Esophagus muscularis mucosa (tissue), 4 donors: ENCODE measurements at regions not wholly inside any gene's neighbourhood (a gene's known extent, or its start where the extent isn't known, plus 50 kb on each side); places are given as distances from the start of the nearest gene placed in this dataset.

Source experiments
- DNase-seq: peaks from one replicate; pipeline ENCODE4 v3.0.0-alpha.2; 2017; ENCODE audit errors: extremely low spot score
- H3K27ac ChIP-seq, 4 donors: fragments of 200-600 bp; sonication (generic); replicated peaks in 1 of 4; 1 replicate in 3 of 4; 2 replicates in 1 of 4; pipeline ENCODE4 v1.5.1; 2016 to 2019; ENCODE audit warnings: mild to moderate bottlenecking in 1 of 4
- H3K27me3 ChIP-seq, 4 donors: fragments of 200-600 bp; sonication (generic); one replicate each; pipeline versions ENCODE4 v1.5.1 to v1.6.0; 2016 to 2019
- H3K36me3 ChIP-seq, 4 donors: fragments of 200-600 bp; sonication (generic); one replicate each; pipeline ENCODE4 v1.5.1; 2016 to 2019
- H3K4me1 ChIP-seq, 4 donors: fragments of 200-600 bp; sonication (generic); one replicate each; pipeline ENCODE4 v1.5.1; 2016 to 2019
- H3K4me3 ChIP-seq, 4 donors: fragments of 200-600 bp; sonication (generic); 1 replicate in 2 of 4; 2 replicates in 2 of 4; pipeline ENCODE4 v1.5.1; 2016 to 2019; ENCODE audit warnings: mild to moderate bottlenecking in 4 of 4, moderate library complexity in 1 of 4
- H3K9me3 ChIP-seq, 4 donors: fragments of 200-600 bp; sonication (generic); 1 replicate in 3 of 4; 2 replicates in 1 of 4; pipeline ENCODE4 v1.5.1; 2016 to 2019
- EP300 ChIP-seq: sonication (generic); formaldehyde crosslinking; IDR thresholded peaks from one replicate; pipeline ENCODE4 v1.6.1; 2017; ENCODE audit warnings: antibody characterized with exemption
- POLR2A ChIP-seq: fragments of 450-650 bp; IDR thresholded peaks from one replicate; pipeline ENCODE4 v1.6.1; 2017; ENCODE audit warnings: antibody characterized with exemption, moderate library complexity, mild to moderate bottlenecking, low read depth
- POLR2AphosphoS5 ChIP-seq, 2 donors: sonication (generic); formaldehyde crosslinking; IDR thresholded peaks; one replicate each; pipeline ENCODE4 v1.6.1; 2017; ENCODE audit warnings: antibody characterized with exemption in 2 of 2
- WGBS: methylation state at CpG from one replicate; pipeline ENCODE4 v1.1.5; 2018; 5-methylcytosine and 5-hydroxymethylcytosine counted together
- intact Hi-C: fragments of 100-400 bp; cut with DNase I; formaldehyde crosslinking; loops from one replicate; pipeline ENCODE4 v1.15.1; 2023
- TF ChIP-seq, protein P1 (sequence below), 3 experiments: fragments of 200-600 bp in 2 of 3; fragments of 450-650 bp in 1 of 3; sonication (generic) in 2 of 3; IDR thresholded peaks; one replicate each; pipeline ENCODE4 v1.5.1; 2017 to 2019; ENCODE audit warnings: antibody characterized with exemption in 3 of 3, mild to moderate bottlenecking in 2 of 3, moderate library complexity in 1 of 3

DNA sequence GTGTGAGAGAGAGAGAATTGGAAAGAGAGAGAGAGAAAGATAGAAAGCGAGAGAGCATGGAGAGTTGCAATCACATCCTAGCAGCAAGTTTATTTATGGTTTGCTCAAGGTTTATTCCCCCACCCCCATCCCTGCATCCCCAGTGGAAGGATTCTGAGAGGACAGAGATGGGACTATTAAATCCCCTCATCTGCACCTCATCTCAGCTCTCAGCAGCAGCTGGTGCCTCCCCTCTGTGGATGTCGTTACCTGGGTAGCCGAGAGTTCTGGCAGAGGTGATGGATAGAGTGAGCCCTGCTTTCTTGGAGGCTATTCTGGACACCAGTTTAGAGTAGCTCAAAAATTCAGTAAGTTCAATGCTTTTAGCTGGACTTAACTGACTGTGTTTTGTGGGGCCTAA lies 132.0 kb upstream of the RAI2 start:
- Histone ChIP-seq H3K27ac (no peak overlapping the region), H3K4me3 (no peak overlapping the region), H3K36me3 (no peaks in the 10 kb centered on the region), H3K9me3 (no peaks in the 10 kb centered on the region), H3K4me1 (no peaks in the 10 kb centered on the region), H3K27me3 (no peaks in the 10 kb centered on the region)
- intact Hi-C loops: no loop called here
- no peak for TF ChIP-seq POLR2AphosphoS5 (IDR thresholded peaks at IDR 0.05)
- TF ChIP-seq EP300: no peak
- no peak for TF ChIP-seq POLR2A
- TF ChIP-seq, protein P1, sequence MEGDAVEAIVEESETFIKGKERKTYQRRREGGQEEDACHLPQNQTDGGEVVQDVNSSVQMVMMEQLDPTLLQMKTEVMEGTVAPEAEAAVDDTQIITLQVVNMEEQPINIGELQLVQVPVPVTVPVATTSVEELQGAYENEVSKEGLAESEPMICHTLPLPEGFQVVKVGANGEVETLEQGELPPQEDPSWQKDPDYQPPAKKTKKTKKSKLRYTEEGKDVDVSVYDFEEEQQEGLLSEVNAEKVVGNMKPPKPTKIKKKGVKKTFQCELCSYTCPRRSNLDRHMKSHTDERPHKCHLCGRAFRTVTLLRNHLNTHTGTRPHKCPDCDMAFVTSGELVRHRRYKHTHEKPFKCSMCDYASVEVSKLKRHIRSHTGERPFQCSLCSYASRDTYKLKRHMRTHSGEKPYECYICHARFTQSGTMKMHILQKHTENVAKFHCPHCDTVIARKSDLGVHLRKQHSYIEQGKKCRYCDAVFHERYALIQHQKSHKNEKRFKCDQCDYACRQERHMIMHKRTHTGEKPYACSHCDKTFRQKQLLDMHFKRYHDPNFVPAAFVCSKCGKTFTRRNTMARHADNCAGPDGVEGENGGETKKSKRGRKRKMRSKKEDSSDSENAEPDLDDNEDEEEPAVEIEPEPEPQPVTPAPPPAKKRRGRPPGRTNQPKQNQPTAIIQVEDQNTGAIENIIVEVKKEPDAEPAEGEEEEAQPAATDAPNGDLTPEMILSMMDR (IDR thresholded peaks at IDR 0.05): no peak
- no peak for DNase-seq
- 73% methylated on average over 3 of the region's 3 CpGs for WGBS

DNA sequence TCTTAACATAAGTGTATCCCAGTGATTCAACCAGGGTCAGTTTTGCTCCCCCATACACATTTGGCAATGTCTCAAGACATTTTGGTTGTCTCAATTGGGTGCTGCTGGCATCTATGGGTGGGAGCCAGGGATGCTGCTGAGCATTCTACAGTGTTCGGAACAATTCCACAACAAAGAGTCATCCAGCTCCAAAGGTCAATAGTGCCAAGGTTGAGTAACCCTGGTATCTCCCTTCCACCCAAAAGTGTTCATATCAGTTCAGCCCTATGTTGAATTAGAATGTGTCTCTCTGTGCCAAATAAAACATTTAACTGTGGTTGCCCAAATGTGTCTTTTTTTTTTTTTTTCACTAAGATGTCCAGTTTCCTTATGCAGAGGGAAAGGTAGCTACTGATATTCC lies 129.4 kb upstream of the RAI2 start:
- TF ChIP-seq, protein P1 (IDR thresholded peaks at IDR 0.05): no peak
- TF ChIP-seq EP300 (no peak), POLR2A (no peak), POLR2AphosphoS5 (IDR thresholded peaks at IDR 0.05) (no peak)
- H3K27me3 ChIP-seq: no peaks in the 10 kb centered on the region
- H3K9me3 ChIP-seq: no peaks in the 10 kb centered on the region
- H3K27ac ChIP-seq: no peak overlapping the region
- H3K4me3 ChIP-seq: no peak overlapping the region
- no peaks in the 10 kb centered on the region for H3K36me3 ChIP-seq
- intact Hi-C loops: no loop called here
- no peaks in the 10 kb centered on the region for H3K4me1 ChIP-seq
- DNase-seq: no peak
- WGBS: 81% methylated on average over 1 of the region's 1 CpG

DNA sequence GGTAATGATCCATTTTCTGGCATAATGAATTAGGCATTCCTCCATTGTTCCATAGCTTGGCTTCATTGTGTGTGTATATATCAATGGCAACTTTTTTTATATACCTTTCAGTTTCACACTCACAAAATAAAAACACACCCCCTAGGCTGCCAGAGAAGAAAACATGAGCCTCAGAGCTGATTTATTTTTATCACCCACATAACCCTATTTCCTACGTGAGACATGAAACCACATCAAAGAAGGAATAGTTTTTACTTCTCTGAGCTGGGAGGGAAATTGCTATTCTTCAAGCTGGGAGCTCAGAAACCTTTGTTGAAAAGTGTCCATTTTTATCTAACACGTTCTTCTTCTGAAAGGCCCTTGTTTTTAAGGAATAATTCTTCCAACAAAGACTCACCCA lies 126.7 kb upstream of the RAI2 start:
- TF ChIP-seq, protein P1 (IDR thresholded peaks at IDR 0.05): no peak
- no peak for TF ChIP-seq POLR2A
- no peak for TF ChIP-seq POLR2AphosphoS5 (IDR thresholded peaks at IDR 0.05)
- no peak for TF ChIP-seq EP300

DNA sequence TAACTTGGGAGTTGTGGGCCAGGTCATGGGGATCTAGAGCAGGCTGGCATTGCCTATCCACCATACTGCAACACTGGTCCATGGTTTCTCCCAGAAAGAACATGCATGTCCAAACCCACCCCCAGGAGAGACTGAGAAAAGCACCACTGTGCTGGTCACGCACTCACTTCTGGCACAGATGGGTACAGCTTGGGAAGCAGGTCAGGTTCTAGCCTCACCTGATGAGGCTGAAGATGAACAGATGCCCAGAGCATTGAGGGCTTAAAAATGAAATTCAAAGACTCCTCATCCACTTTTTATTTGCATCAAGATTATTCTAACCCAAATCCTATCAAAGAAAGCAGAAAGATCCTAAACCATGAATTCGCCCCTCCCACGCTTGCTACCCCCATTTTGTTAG lies 125.9 kb upstream of the RAI2 start:
- intact Hi-C loops: no loop called here
- peaks cover 0 to 12% (median 0%) of the 10 kb centered on the region in 4 donors for H3K9me3 ChIP-seq
- no peak overlapping the region for H3K4me3 ChIP-seq
- no peaks in the 10 kb centered on the region for H3K36me3 ChIP-seq
- no peaks in the 10 kb centered on the region for H3K27me3 ChIP-seq
- TF ChIP-seq POLR2AphosphoS5 (IDR thresholded peaks at IDR 0.05) (no peak), EP300 (no peak), POLR2A (no peak)
- TF ChIP-seq, protein P1 (IDR thresholded peaks at IDR 0.05): no peak
- 66% methylated on average over 3 of the region's 3 CpGs for WGBS
- no peak for DNase-seq
- no peaks in the 10 kb centered on the region for H3K4me1 ChIP-seq
- H3K27ac ChIP-seq: no peak overlapping the region

More for the DNA sequence above, 126.7 kb upstream of the RAI2 start:
- Histone ChIP-seq H3K4me3 (no peak overlapping the region), H3K36me3 (no peaks in the 10 kb centered on the region), H3K9me3 (peaks cover 0 to 12% (median 0%) of the 10 kb centered on the region in 4 donors), H3K27me3 (no peaks in the 10 kb centered on the region), H3K27ac (no peak overlapping the region), H3K4me1 (no peaks in the 10 kb centered on the region)
- intact Hi-C loops: no loop called here
- no peak for DNase-seq
- WGBS: 30% methylated on average over 2 of the region's 2 CpGs

DNA sequence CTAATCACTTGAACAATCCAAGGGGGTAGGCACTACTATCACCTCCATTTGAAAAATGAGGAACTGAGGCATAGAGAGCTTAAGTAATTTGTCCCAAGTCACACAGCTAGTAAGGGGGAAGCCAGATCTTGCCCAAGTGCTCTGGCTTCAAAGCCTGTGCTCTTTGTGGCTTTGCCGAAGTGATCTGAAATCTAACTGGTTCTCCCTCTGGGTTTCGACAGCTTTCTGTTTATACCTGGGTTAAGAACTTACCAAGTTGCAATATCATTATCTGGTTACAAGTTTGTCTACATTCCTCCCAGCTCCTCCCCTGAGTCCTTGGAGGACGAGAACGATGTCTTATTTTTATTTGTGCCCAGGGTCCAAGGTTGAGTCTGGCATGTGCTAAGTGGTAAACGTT lies 125.3 kb upstream of the RAI2 start:
- DNase-seq: no peak
- TF ChIP-seq POLR2AphosphoS5 (IDR thresholded peaks at IDR 0.05) (no peak), POLR2A (no peak), EP300 (no peak)
- TF ChIP-seq, protein P1 (IDR thresholded peaks at IDR 0.05): no peak
- Histone ChIP-seq H3K27ac (no peak overlapping the region), H3K36me3 (no peaks in the 10 kb centered on the region), H3K9me3 (peaks cover 0 to 12% (median 0%) of the 10 kb centered on the region in 4 donors), H3K4me1 (no peaks in the 10 kb centered on the region), H3K4me3 (no peak overlapping the region), H3K27me3 (no peaks in the 10 kb centered on the region)
- 73% methylated on average over 5 of the region's 5 CpGs for WGBS
- intact Hi-C loops: no loop called here
